ENCODE measurements at regions not wholly inside any gene's neighbourhood (a gene's known extent, or its start where the extent isn't known, plus 50 kb on each side); places are given as distances from the start of the nearest gene placed in this dataset.

- H3K9ac ChIP-seq (ENCODE audit: low read length) = no peak overlapping the region
- no peak overlapping the region for H4K91ac ChIP-seq (ENCODE audit: low read depth, low read length)
- H3K27me3 ChIP-seq (ENCODE audit: insufficient read depth, low read length) = no peaks in the 10 kb centered on the region
- H4K8ac ChIP-seq (ENCODE audit: low read depth, low read length) = no peak overlapping the region
- H3K4me3 ChIP-seq (ENCODE audit: low read depth, low read length) = no peak overlapping the region
- H3K27ac ChIP-seq (ENCODE audit: low read depth, low read length) = no peak overlapping the region
- no peaks in the 10 kb centered on the region for H3K4me1 ChIP-seq (ENCODE audit: control insufficient read depth in 1 of 2, insufficient read depth in 2 of 2, low read length in 2 of 2)
- no peak overlapping the region for H2BK12ac ChIP-seq (ENCODE audit: low read length)
- no peak overlapping the region for H4K12ac ChIP-seq (ENCODE audit: low read depth, low read length)
- no peak overlapping the region for H3K14ac ChIP-seq (ENCODE audit: low read length)
- H2AK5ac ChIP-seq (ENCODE audit: low read length) = no peak overlapping the region
- no peak overlapping the region for H2BK5ac ChIP-seq (ENCODE audit: low read depth, low read length, poor library complexity)
- H3K79me1 ChIP-seq (ENCODE audit: low read length) = no peaks in the 10 kb centered on the region
- no peak overlapping the region for H3K23ac ChIP-seq (ENCODE audit: low read length)
- no peak overlapping the region for H3K18ac ChIP-seq (ENCODE audit: low read length)
- no peak overlapping the region for H2BK120ac ChIP-seq (ENCODE audit: insufficient read depth, low read length, poor library complexity)
- no peak overlapping the region for H3K4me2 ChIP-seq (ENCODE audit: low read length)
- no peaks in the 10 kb centered on the region for H3K36me3 ChIP-seq (ENCODE audit: control insufficient read depth in 1 of 2, insufficient read depth in 2 of 2, low read length in 2 of 2)
- no peak for DNase-seq
- no peak overlapping the region for H3K4ac ChIP-seq (ENCODE audit: low read depth, low read length)
- H2AFZ ChIP-seq (ENCODE audit: insufficient read depth, low read length, poor library complexity) = no peak overlapping the region
- H3K9me3 ChIP-seq (ENCODE audit: insufficient read depth, low read depth, low read length) = no peaks in the 10 kb centered on the region
- WGBS (ENCODE audit: extremely low coverage, insufficient coverage, insufficient read length) = no CpG with 5 or more reads among the region's 5 CpGs
- H3K79me2 ChIP-seq (ENCODE audit: control insufficient read depth, insufficient read depth, low read length, poor library complexity) = no peaks in the 10 kb centered on the region
These were observed 316.0 kb downstream of the TFAP2C start for GRCh38 chr20:56945057-56945456.

GRCh38 chr20:56945901-56946300 is 316.8 kb downstream of the TFAP2C start:
- Histone ChIP-seq H3K4me2 (ENCODE audit: low read length) (no peak overlapping the region), H3K18ac (ENCODE audit: low read length) (no peak overlapping the region), H3K9me3 (ENCODE audit: insufficient read depth, low read depth, low read length) (no peaks in the 10 kb centered on the region), H4K91ac (ENCODE audit: low read depth, low read length) (no peak overlapping the region), H3K4ac (ENCODE audit: low read depth, low read length) (no peak overlapping the region), H4K8ac (ENCODE audit: low read depth, low read length) (no peak overlapping the region), H2BK120ac (ENCODE audit: insufficient read depth, low read length, poor library complexity) (no peak overlapping the region), H3K9ac (ENCODE audit: low read length) (no peak overlapping the region), H3K27me3 (ENCODE audit: insufficient read depth, low read length) (no peaks in the 10 kb centered on the region), H2BK12ac (ENCODE audit: low read length) (no peak overlapping the region), H2AFZ (ENCODE audit: insufficient read depth, low read length, poor library complexity) (no peak overlapping the region), H3K27ac (ENCODE audit: low read depth, low read length) (no peak overlapping the region), H4K12ac (ENCODE audit: low read depth, low read length) (no peak overlapping the region), H3K14ac (ENCODE audit: low read length) (no peak overlapping the region), H3K23ac (ENCODE audit: low read length) (no peak overlapping the region), H3K79me2 (ENCODE audit: control insufficient read depth, insufficient read depth, low read length, poor library complexity) (no peaks in the 10 kb centered on the region), H2BK5ac (ENCODE audit: low read depth, low read length, poor library complexity) (no peak overlapping the region), H3K36me3 (ENCODE audit: control insufficient read depth in 1 of 2, insufficient read depth in 2 of 2, low read length in 2 of 2) (no peaks in the 10 kb centered on the region), H3K4me3 (ENCODE audit: low read depth, low read length) (no peak overlapping the region), H3K4me1 (ENCODE audit: control insufficient read depth in 1 of 2, insufficient read depth in 2 of 2, low read length in 2 of 2) (no peaks in the 10 kb centered on the region), H3K79me1 (ENCODE audit: low read length) (no peaks in the 10 kb centered on the region), H2AK5ac (ENCODE audit: low read length) (no peak overlapping the region)
- WGBS (ENCODE audit: extremely low coverage, insufficient coverage, insufficient read length) = no CpG with 5 or more reads among the region's 5 CpGs
- no peak for DNase-seq

GRCh38 chr20:56949318-56949717 is 317.1 kb downstream of the BMP7 start:
- Histone ChIP-seq H3K14ac (ENCODE audit: low read length) (no peak overlapping the region), H3K27me3 (ENCODE audit: insufficient read depth, low read length) (no peaks in the 10 kb centered on the region), H3K9ac (ENCODE audit: low read length) (no peak overlapping the region), H4K8ac (ENCODE audit: low read depth, low read length) (no peak overlapping the region), H2AFZ (ENCODE audit: insufficient read depth, low read length, poor library complexity) (no peak overlapping the region), H3K79me1 (ENCODE audit: low read length) (no peaks in the 10 kb centered on the region), H3K4me2 (ENCODE audit: low read length) (no peak overlapping the region), H2BK12ac (ENCODE audit: low read length) (no peak overlapping the region), H3K27ac (ENCODE audit: low read depth, low read length) (no peak overlapping the region), H3K9me3 (ENCODE audit: insufficient read depth, low read depth, low read length) (peaks cover 3% of the 10 kb centered on the region), H3K18ac (ENCODE audit: low read length) (no peak overlapping the region), H3K79me2 (ENCODE audit: control insufficient read depth, insufficient read depth, low read length, poor library complexity) (no peaks in the 10 kb centered on the region), H3K4me3 (ENCODE audit: low read depth, low read length) (no peak overlapping the region), H3K23ac (ENCODE audit: low read length) (no peak overlapping the region), H3K4ac (ENCODE audit: low read depth, low read length) (no peak overlapping the region), H2AK5ac (ENCODE audit: low read length) (no peak overlapping the region), H3K36me3 (ENCODE audit: control insufficient read depth in 1 of 2, insufficient read depth in 2 of 2, low read length in 2 of 2) (no peaks in the 10 kb centered on the region), H2BK5ac (ENCODE audit: low read depth, low read length, poor library complexity) (no peak overlapping the region), H3K4me1 (ENCODE audit: control insufficient read depth in 1 of 2, insufficient read depth in 2 of 2, low read length in 2 of 2) (no peaks in the 10 kb centered on the region), H4K12ac (ENCODE audit: low read depth, low read length) (no peak overlapping the region), H2BK120ac (ENCODE audit: insufficient read depth, low read length, poor library complexity) (no peak overlapping the region), H4K91ac (ENCODE audit: low read depth, low read length) (no peak overlapping the region)
- no CpG with 5 or more reads among the region's 6 CpGs for WGBS (ENCODE audit: extremely low coverage, insufficient coverage, insufficient read length)
- no peak for DNase-seq

DNA sequence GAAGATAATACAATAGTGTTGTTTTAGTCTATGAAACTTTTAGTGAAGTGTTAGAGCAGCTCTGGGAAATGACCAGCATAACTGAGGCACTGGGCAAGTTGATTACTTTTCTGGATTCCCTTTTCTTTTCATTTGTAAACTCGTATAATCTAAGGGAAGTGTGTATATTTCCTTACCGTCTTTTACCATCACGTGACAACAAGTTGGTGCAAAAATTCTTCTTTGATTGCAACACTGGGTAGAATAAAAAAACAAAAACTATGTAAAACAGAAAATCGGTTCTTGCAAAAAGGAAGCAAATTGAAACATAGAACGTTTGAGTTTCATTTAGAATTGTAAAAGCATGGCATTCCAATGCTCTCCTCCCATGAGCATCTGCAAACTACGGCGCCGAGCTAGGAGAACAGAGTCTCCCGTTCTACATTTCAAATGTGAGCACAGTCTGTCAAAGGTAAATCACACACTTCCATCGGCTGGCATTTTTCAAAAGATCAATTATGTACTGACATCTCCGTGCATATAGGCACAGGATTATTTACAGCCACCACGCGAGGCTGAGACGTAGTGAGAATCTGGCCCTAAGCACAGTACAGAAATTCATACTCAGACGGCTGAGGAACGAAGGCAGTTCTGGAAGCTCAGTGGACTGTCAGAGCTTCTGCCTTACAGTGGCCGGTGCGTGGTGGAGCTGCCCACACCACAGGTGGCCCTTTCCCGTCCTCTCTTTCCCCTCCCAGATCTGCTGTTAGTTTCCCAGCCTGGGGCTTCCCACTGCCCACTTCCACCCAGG is 314.0 kb downstream of the BMP7 start:
- no peak overlapping the region for H3K9ac ChIP-seq (ENCODE audit: low read length)
- H3K27me3 ChIP-seq (ENCODE audit: insufficient read depth, low read length) = no peaks in the 10 kb centered on the region
- no peak overlapping the region for H3K4ac ChIP-seq (ENCODE audit: low read depth, low read length)
- no peaks in the 10 kb centered on the region for H3K79me2 ChIP-seq (ENCODE audit: control insufficient read depth, insufficient read depth, low read length, poor library complexity)
- H3K9me3 ChIP-seq (ENCODE audit: insufficient read depth, low read depth, low read length) = peaks cover 3% of the 10 kb centered on the region
- no peaks in the 10 kb centered on the region for H3K36me3 ChIP-seq (ENCODE audit: control insufficient read depth in 1 of 2, insufficient read depth in 2 of 2, low read length in 2 of 2)
- H2BK120ac ChIP-seq (ENCODE audit: insufficient read depth, low read length, poor library complexity) = no peak overlapping the region
- H4K12ac ChIP-seq (ENCODE audit: low read depth, low read length) = no peak overlapping the region
- no peaks in the 10 kb centered on the region for H3K79me1 ChIP-seq (ENCODE audit: low read length)
- no peak overlapping the region for H2BK5ac ChIP-seq (ENCODE audit: low read depth, low read length, poor library complexity)
- no peak overlapping the region for H3K4me2 ChIP-seq (ENCODE audit: low read length)
- H3K4me1 ChIP-seq (ENCODE audit: control insufficient read depth in 1 of 2, insufficient read depth in 2 of 2, low read length in 2 of 2) = no peaks in the 10 kb centered on the region
- no peak overlapping the region for H2AFZ ChIP-seq (ENCODE audit: insufficient read depth, low read length, poor library complexity)
- H3K27ac ChIP-seq (ENCODE audit: low read depth, low read length) = no peak overlapping the region
- WGBS (ENCODE audit: extremely low coverage, insufficient coverage, insufficient read length) = no CpG with 5 or more reads among the region's 19 CpGs
- no peak overlapping the region for H2BK12ac ChIP-seq (ENCODE audit: low read length)
- H3K23ac ChIP-seq (ENCODE audit: low read length) = no peak overlapping the region
- H4K91ac ChIP-seq (ENCODE audit: low read depth, low read length) = no peak overlapping the region
- no peak overlapping the region for H3K18ac ChIP-seq (ENCODE audit: low read length)
- H2AK5ac ChIP-seq (ENCODE audit: low read length) = no peak overlapping the region
- H3K14ac ChIP-seq (ENCODE audit: low read length) = no peak overlapping the region
- no peak for DNase-seq
- no peak overlapping the region for H4K8ac ChIP-seq (ENCODE audit: low read depth, low read length)
- no peak overlapping the region for H3K4me3 ChIP-seq (ENCODE audit: low read depth, low read length)
